HepG2 (cell line): ENCODE measurements at regions not wholly inside any gene's neighbourhood (a gene's known extent, or its start where the extent isn't known, plus 50 kb on each side); places are given as distances from the start of the nearest gene placed in this dataset.

Source experiments
- ATAC-seq: fragments of 200-7000 bp; cut with Tn5 transposase; 3 replicates; pipeline ENCODE4 v1.9.1; 2020; ENCODE audit warnings: mild to moderate bottlenecking, moderate library complexity
- BruUV-seq: library from RNA; stranded (reverse); fragments of 400-500 nt; replicated peaks from 2 replicates; lab custom pipeline; 2021; lab: Mats Ljungman, UMichigan
- CTCF ChIA-PET: fragments of 300-600 bp; formaldehyde crosslinking; extraction: SDS; loops from one replicate; lab custom pipeline; 2021; ENCODE audit warnings: low total read pairs, inconsistent platforms, low intra/inter-chr PET ratio; lab: Yijun Ruan, JAX
- POLR2A ChIA-PET: fragments of 350-600 bp; sonication (Branson Sonifier 250); formaldehyde crosslinking; loops from one replicate; lab custom pipeline; 2020; ENCODE audit warnings: antibody characterized with exemption, inconsistent platforms; lab: Yijun Ruan, JAX
- DNase-seq: peaks from one replicate; pipeline ENCODE4 v3.0.0-alpha.2; 2015; ENCODE audit warnings: low spot score
- FAIRE-seq: peaks from 3 replicates; lab custom pipeline; 2011; peaks lifted over from hg19 to GRCh38; lab: Jason Lieb, UNC
- H2AFZ ChIP-seq: one replicate; pipeline ENCODE4 v1.6.1; 2011; ENCODE audit warnings: low read length, inconsistent platforms
- H3K27ac ChIP-seq: fragments of 300-600 bp; 3 replicates; pipeline ENCODE4 v1.8.0; 2011; ENCODE audit warnings: mixed run types, mild to moderate bottlenecking, mixed read lengths, low read length, inconsistent platforms; ENCODE audit not compliant: insufficient read depth; ENCODE audit errors: extremely low read length
- H3K27me3 ChIP-seq, 2 experiments: fragments of 200-600 bp in 1 of 2; 2 replicates in 1 of 2; 3 replicates in 1 of 2; pipeline versions ENCODE4 v1.6.0 to v1.8.0; 2011; ENCODE audit warnings: low read length in 2 of 2, mild to moderate bottlenecking in 2 of 2, moderate library complexity in 2 of 2, inconsistent platforms in 1 of 2; ENCODE audit not compliant: insufficient read depth in 2 of 2, control insufficient read depth in 1 of 2
- H3K36me3 ChIP-seq, 2 experiments: fragments of 200-600 bp in 1 of 2; replicated peaks in 1 of 2; 2 replicates in 1 of 2; 3 replicates in 1 of 2; pipeline versions ENCODE4 v1.5.1 to v1.8.0; 2011; ENCODE audit warnings: low read length in 2 of 2, inconsistent platforms in 1 of 2; ENCODE audit not compliant: insufficient read depth in 2 of 2, control insufficient read depth in 1 of 2
- H3K4me1 ChIP-seq: 2 replicates; pipeline ENCODE4 v1.5.1; 2012; ENCODE audit warnings: low read length, inconsistent platforms; ENCODE audit not compliant: insufficient read depth
- H3K4me2 ChIP-seq: 2 replicates; pipeline ENCODE4 v1.6.0; 2011; ENCODE audit warnings: low read depth, low read length, inconsistent platforms
- H3K4me3 ChIP-seq, 3 experiments: fragments of 200-600 bp in 1 of 3; sonication (generic), shearing (Covaris generic) in 1 of 3; replicated peaks in 1 of 3; 2 replicates each; pipeline ENCODE4 v1.5.1; 2011 to 2016; ENCODE audit warnings: low read length in 3 of 3, inconsistent platforms in 2 of 3, low read depth in 2 of 3, mild to moderate bottlenecking in 2 of 3, control low read depth in 1 of 3, mixed read lengths in 1 of 3; ENCODE audit not compliant: insufficient read depth in 1 of 3
- H3K79me2 ChIP-seq: one replicate; pipeline ENCODE4 v1.6.1; 2011; ENCODE audit warnings: low read length, inconsistent platforms; ENCODE audit not compliant: insufficient read depth
- H3K9ac ChIP-seq: 2 replicates; pipeline ENCODE4 v1.6.0; 2011; ENCODE audit warnings: mild to moderate bottlenecking, low read depth, low read length, inconsistent platforms; ENCODE audit not compliant: insufficient read depth
- H3K9me3 ChIP-seq: 2 replicates; pipeline ENCODE4 v1.5.1; 2012; ENCODE audit warnings: mild to moderate bottlenecking, low read length
- H4K20me1 ChIP-seq: 2 replicates; pipeline ENCODE4 v1.6.0; 2011; ENCODE audit warnings: inconsistent platforms, mild to moderate bottlenecking, low read length, moderate library complexity; ENCODE audit not compliant: insufficient read depth
- ETV5 ChIP-seq: IDR thresholded peaks from 2 replicates; pipeline ENCODE4 v1.6.1; 2018; ENCODE audit warnings: missing biosample characterization, missing genetic modification reagents, inconsistent platforms, borderline replicate concordance
- GLI4 ChIP-seq: sonication (generic); formaldehyde crosslinking; IDR thresholded peaks from 2 replicates; pipeline ENCODE4 v1.5.1; 2020; ENCODE audit warnings: missing genetic modification reagents, mild to moderate bottlenecking, moderate library complexity, borderline replicate concordance
- MIER2 ChIP-seq: IDR thresholded peaks from 2 replicates; pipeline ENCODE4 v1.6.1; 2016; ENCODE audit warnings: missing biosample characterization, missing genetic modification reagents
- SRF ChIP-seq: IDR thresholded peaks from 2 replicates; pipeline ENCODE4 v1.6.1; 2011; ENCODE audit warnings: mild to moderate bottlenecking, low read depth, low read length, moderate library complexity
- THAP7 ChIP-seq: sonication (generic); formaldehyde crosslinking; IDR thresholded peaks from 2 replicates; pipeline ENCODE4 v1.8.1; 2023; ENCODE audit warnings: mild to moderate bottlenecking, missing genetic modification reagents
- XRCC5 ChIP-seq: fragments of 200-400 bp; formaldehyde crosslinking; optimal IDR thresholded peaks from 2 replicates; pipeline ENCODE3; 2017; ENCODE audit warnings: mild to moderate bottlenecking, low read length
- ZBTB4 ChIP-seq: sonication (generic); formaldehyde crosslinking; IDR thresholded peaks from 2 replicates; pipeline ENCODE4 v1.4.0; 2020; ENCODE audit warnings: missing genetic modification reagents, mild to moderate bottlenecking, borderline replicate concordance
- ZBTB40 ChIP-seq, 2 experiments: fragments of 450-650 bp in 1 of 2; sonication (generic) in 1 of 2; formaldehyde crosslinking in 1 of 2; IDR thresholded peaks; 2 replicates each; pipeline versions ENCODE4 v1.6.1 to v1.8.0; 2016 to 2022; ENCODE audit warnings: antibody characterized with exemption in 1 of 2, mild to moderate bottlenecking in 1 of 2, missing genetic modification reagents in 1 of 2
- ZNF292 ChIP-seq: sonication (generic); formaldehyde crosslinking; IDR thresholded peaks from 2 replicates; pipeline ENCODE4 v1.8.1; 2022; ENCODE audit warnings: mild to moderate bottlenecking, low read depth, missing genetic modification reagents, borderline replicate concordance
- ZNF468 ChIP-seq: sonication (generic); formaldehyde crosslinking; IDR thresholded peaks from 2 replicates; pipeline ENCODE4 v1.8.0; 2022; ENCODE audit warnings: mild to moderate bottlenecking, moderate library complexity, missing genetic modification reagents
- ZSCAN30 ChIP-seq: sonication (generic); formaldehyde crosslinking; IDR thresholded peaks from 2 replicates; pipeline ENCODE4 v1.5.0; 2020; ENCODE audit warnings: mild to moderate bottlenecking, missing genetic modification reagents
- in situ Hi-C: cut with HindIII; loops from 2 replicates; pipeline ENCODE4 v1.10.0; 2017; ENCODE audit warnings: low pct_unique_long_range_greater_than_20kb; ENCODE audit not compliant: extremely low pct_ligation_motif_present
- intact Hi-C: fragments of 100-400 bp; cut with micrococcal nuclease; formaldehyde crosslinking; loops from one replicate; pipeline ENCODE4 v1.10.0; 2022; ENCODE audit not compliant: unreplicated experiment

GRCh38 chr3:145801696-145802095 is 359.3 kb downstream of the PLOD2 start:
- no peak overlapping the region for H3K4me3 ChIP-seq
- intact Hi-C loops: no loop called here
- TF ChIP-seq SRF: no peak
- no peak for TF ChIP-seq ZNF292
- no peak for TF ChIP-seq XRCC5
- no peak for TF ChIP-seq ZBTB4 (CRISPR knock-in tag)
- no peak for TF ChIP-seq ZNF468 (CRISPR knock-in tag)
- no peak for TF ChIP-seq THAP7
- no peak for TF ChIP-seq ZBTB40 (IDR thresholded peaks at IDR 0.05)
- no peak for TF ChIP-seq ZBTB40 (CRISPR knock-in tag; IDR thresholded peaks at IDR 0.05)
- TF ChIP-seq ZSCAN30 (CRISPR knock-in tag): no peak
- no peak for TF ChIP-seq MIER2 (CRISPR knock-in tag)
- TF ChIP-seq ETV5 (CRISPR knock-in tag): no peak
- no peak for TF ChIP-seq GLI4 (CRISPR knock-in tag)

More at GRCh38 chr3:145801696-145802095, 359.3 kb downstream of the PLOD2 start:
- Histone ChIP-seq H2AFZ (no peak overlapping the region), H3K4me1 (no peaks in the 10 kb centered on the region), H3K9me3 (no peaks in the 10 kb centered on the region), H3K4me2 (no peak overlapping the region), H3K9ac (no peak overlapping the region), H4K20me1 (no peaks in the 10 kb centered on the region), H3K36me3 (no peaks in the 10 kb centered on the region), H3K27me3 (no peaks in the 10 kb centered on the region), H3K79me2 (no peaks in the 10 kb centered on the region), H3K27ac (no peak overlapping the region)
- ATAC-seq (no peak), FAIRE-seq (no peak), DNase-seq (no peak)
- CTCF ChIA-PET: no interaction called here
- in situ Hi-C loops: no loop called here
- BruUV-seq: no TSS peak
- POLR2A ChIA-PET: no interaction called here
